HG03439 (cell line): ENCODE measurements at regions not wholly inside any gene's neighbourhood (a gene's known extent, or its start where the extent isn't known, plus 50 kb on each side); places are given as distances from the start of the nearest gene placed in this dataset.
A peak's percentile ranks its signal among the peaks of the same experiment; 100 is the strongest.

Source experiments
- ATAC-seq: cut with Tn5 transposase; IDR thresholded peaks from one replicate; pipeline ENCODE4 v1.9.1; 2021; ENCODE audit warnings: mild to moderate bottlenecking, moderate library complexity; ENCODE audit not compliant: unreplicated experiment

- peak; percentile 86 for ATAC-seq
Observed at GRCh38 chr12:131607658-131608447, 103.0 kb upstream of the SFSWAP start.

DNA sequence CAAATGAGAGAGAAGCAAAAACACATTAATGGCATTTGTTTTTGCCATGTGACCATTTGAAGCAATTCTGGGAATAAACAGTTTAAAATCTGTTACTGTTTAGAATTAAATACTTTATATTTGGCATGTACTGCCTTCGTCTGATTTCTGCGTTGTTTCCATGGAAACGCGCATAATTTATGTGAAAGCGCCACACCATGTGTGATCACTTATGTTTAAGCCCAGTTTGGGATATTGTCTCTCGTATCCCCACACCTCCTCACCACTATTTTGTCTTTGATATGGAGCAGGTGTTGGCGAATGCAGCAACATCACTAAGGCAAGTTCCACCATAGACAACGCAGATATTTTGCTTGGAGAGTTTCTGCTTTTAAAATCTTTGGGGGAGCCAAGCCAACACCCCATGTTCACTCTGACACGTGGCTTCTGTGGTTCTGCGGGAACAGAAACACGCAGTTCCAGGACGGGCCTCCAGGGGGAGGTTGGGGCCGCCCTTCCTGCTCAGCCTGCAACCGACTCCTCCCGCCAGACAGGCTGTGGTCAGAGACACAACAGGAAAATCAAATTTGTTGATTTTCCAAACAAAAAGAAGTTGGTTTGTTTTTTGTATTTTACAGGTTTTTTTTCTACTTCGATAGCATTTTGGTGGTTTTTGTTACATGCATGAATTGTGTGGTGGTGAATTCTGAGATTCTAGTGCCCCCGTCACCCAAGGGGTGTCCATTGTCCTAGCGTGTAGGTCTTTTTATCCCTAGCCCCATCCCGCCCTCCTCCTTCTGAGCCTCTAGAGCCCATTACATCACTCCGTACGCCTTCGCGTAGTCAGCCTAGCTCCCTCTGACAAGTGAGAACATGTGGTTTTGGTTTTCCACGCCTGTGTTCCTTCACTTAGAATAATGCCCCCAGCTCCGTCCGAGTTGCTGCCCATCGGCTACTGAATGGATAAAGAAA lies 101.9 kb upstream of the SFSWAP start:
- no peak for ATAC-seq

- no peak for ATAC-seq
Observed at GRCh38 chr12:131609762-131610161, 101.1 kb upstream of the SFSWAP start.

- no peak for ATAC-seq
Observed at GRCh38 chr12:131610181-131610580, 100.7 kb upstream of the SFSWAP start.

DNA sequence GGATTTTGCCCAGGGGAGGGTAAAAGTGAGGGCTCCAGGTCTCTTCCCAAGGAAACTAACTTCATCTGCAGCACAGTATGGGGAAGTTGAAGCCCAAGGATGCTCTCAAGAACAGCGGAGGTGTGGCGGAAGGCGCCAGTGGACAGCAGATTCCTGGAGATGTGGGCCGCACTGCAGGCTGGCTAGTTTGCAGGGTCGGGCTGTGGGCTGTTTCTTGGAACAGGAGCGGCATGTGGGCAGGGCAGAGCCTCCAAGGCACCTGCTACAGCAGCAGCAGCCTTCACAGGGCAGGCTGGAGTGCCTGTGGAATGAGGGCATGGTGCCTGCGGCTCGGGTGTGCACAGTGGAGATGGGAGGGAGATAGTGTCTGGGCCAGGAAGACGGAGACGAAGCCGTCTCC lies 100.0 kb upstream of the SFSWAP start:
- no peak for ATAC-seq

DNA sequence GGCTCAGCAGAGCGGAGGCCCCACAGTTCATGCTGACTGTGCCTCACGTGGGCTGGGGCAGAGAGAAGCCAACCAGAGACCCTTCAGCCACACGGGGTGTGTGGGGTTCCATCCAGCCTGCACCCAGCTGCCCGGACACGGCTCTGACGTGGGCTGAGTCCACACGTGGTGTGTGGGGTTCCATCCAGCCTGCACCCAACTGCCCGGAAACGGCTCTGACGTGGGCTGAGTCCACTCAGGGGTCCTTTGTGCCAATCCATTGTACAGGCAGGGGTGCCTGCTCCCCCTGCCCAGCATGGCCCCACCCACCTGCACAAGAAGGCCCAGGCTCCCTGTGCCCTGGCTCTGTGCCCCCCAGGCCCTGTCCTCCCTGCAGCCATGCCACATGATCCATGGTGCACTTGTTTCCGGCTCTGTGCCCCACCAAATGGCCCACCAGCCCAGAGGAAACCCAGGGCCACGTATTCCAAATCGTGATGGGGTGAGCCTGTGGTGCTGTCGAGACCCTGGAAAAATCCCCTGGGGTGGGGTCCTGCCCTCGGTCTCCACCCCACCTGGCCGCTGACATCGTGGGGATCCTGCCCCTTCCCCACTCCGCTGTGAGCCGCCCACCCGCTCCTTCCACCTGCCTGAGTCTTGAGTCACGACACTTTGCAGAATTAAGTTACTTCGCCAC lies 99.3 kb upstream of the SFSWAP start:
- ATAC-seq, result no peak

DNA sequence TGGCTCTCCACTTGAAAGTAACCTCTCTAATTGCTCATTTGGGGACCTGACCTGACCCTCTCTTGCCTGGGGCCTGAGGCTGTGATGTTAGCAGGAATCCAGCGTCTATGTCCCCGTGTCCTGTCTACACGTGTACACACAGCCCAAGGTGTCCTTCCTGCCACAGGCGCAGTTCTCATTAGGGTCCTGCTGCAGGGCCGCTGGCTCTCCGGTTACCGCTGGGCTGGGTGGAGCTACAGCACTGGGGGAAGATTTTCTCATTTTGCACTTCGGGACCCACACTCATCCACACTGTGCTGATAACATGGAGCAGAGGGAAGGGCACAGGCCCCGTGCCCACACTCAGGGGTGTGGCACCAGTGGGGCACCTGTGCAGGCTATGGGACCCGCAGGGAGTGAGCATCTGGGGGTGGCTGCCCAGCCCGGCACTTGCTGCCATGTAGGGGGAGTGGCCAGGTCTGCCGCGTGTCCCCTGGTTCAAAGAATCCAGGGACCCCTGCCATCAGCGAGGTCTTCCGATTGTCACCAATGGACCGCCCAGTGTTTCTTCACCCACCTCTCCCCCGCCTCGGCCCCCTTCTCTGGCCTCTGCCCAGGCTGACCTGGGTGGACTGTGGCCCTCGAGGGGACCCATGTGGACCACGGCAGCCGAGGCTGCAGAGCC lies 98.7 kb upstream of the SFSWAP start:
- ATAC-seq, result no peak

DNA sequence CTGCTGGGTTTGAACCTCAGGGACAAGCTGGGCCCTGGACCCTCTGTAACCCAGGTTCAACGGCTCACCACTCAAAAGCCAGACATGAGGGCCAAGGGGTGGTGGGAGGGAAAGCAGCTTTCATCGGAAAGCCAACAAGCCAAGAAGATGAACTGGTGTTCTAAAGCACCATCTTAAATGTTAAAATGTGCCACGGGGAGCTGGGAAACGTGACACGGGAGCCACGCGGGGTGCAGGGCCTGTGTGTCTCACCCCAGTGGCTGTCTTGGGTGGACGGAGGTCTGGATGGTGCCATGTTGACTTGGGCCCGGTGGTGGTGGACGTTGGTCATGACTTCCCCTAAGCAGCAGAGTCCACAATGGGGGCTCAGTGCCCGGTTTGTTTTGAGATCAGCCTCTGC lies 97.7 kb upstream of the SFSWAP start:
- ATAC-seq, result no peak

- ATAC-seq, result no peak
Observed at GRCh38 chr12:131613678-131614077, 97.2 kb upstream of the SFSWAP start.

DNA sequence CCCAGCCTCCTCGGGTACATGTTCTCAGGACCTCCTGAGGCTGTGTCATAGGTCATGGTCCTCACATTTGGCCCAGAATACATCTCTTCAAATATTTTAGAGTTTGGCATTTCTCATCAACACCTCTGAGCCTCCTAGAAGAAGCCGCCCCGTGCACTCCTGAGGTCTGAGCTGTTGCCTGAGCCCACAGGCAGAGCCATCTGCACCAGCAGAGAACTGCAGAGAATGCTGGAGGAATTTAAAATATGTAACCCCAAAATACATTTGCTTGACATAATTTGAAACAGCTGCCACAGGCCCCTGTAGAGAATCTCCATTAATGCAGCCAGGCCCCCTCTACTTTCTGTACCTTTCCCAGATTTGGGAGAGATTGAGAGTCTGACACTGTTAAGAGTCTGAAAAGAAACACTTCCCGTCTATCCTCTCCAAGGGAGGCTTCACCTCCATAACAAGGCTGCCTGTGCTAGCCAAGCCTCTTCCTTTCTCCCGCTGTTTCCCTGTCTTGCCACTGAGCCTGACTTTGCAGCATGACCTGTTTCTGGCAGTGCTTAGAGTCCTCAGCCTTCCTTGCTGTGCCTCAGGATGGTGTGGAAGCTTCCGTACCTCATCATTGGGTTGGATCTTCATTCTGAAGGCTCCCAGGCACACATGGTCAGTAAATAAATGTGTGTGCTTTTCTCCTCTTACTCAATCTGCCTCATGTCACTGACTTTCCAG lies 95.4 kb upstream of the SFSWAP start:
- no peak for ATAC-seq

DNA sequence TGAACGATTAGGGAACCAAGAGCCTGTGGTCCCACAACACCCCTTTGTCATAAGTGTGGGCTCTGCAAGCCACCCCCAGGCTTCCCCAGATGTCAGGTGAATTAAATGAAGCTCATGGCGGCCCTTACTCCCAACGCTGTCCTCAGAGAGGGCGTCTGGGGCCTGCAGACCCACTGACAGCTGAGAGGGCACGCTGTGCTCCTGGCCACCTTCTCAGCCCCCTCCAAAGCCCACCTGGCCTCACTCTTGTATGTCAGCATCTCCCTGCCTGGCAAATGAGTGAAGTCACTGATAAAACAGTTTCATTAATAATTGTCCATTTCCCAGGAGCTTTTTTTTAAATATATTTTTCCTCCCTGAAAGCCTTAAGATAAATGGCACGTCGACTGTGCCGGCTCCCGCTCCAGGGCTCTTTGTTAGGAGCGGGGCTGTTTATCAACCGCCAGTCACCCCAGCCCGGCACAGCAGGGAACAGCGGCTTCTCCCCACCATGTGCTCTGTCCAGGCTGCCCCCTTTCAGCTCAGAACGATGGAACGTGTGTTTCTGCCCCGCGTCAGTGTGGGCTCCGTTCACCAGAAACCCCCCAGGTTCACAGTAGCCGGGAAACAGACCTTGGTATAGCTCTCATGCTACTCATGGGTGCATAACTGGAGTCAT lies 94.7 kb upstream of the SFSWAP start:
- ATAC-seq, result no peak

DNA sequence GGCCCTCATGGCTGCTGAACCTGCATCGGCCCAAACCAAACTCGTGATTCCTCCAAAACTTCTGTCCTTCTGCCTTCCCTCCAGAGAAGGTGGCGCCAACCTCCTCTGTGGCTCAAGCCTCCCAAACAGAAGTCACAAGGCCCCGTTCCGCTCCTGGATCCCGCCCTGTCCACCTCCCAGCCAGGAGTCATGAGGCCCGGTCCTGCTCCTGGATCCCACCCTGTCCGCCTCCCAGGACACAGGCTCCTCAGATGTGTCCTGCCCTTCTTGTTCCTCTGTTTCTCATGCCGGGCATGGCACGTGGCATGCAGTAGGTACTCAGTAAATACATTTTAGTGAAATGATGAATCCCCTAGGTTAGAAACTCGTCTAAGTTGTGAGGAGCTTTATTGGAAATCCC lies 94.2 kb upstream of the SFSWAP start:
- ATAC-seq, result no peak

DNA sequence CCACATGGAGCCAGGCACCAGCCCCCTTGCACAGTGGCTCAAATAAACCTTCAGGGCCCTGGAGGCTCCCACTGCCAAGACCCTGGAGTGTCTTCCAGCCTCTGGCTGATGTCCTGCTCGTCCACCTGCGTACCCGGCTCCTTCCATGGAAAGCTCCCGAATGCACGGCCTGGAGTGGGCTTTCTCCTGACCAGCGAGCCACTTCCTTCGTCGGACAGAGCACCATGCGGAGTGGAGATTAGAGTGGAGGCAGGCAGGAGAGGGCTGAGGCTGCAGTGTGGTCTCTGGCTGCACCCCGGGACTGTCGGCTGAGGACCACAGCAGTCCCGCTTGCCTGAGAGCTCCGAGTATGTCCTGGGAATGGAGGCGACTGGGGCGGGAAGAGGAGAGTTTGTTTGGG lies 93.7 kb upstream of the SFSWAP start:
- ATAC-seq, result no peak

DNA sequence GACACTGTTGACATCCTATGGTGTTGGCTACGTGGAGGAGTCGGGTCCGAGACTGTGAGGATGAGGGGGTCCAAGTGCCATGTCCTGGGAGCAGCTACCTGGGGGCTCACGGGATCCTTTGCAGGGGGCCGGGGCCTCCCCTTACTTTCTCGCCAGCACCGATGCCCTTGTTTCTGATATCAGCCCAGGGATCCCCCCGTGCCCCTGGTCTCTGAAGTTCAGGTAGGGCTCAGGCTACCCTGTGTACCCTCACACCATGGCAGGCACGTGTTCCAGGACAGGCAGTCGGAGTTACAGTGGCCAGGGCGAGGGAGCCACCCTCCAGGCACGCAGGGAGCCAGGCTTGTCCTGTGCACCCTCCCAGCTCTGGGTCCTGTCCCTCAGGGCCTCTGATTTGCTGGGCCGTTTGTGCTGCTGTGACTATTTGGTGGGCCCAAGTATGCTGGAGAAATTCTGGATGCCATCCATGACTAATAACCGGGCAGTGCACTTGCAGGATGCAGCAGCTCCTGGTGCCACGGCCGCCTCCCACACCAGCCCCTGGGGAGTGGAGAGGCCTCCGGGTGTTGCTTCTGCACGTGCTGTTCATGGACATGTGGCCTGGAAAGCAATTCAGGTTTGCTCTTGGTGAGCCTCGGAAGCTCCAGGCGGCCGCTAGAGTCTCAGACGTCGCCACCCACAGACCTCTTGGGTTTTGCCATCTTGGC lies 93.1 kb upstream of the SFSWAP start:
- no peak for ATAC-seq

GRCh38 chr12:131618303-131618658 lies 92.6 kb upstream of the SFSWAP start:
- ATAC-seq, result no peak

DNA sequence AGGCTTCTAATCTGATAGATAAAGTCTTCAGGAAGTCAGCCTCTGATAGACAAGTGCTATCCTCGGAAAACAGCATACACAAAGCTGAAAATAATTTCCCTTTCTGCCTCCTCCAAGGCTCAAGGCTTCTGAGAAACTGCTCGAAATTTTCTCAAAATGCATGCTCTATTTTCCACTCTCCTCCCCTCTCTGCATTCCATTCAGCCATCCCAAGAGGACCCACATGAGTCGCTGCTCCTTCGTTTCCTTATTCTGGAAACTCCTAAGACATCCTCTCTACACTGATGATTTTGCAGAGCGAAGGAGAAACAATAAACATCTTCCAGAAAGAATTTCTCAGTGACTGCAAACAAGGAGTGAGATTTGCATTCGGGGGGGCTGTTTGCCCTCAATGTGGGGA lies 92.2 kb upstream of the SFSWAP start:
- ATAC-seq, result no peak

DNA sequence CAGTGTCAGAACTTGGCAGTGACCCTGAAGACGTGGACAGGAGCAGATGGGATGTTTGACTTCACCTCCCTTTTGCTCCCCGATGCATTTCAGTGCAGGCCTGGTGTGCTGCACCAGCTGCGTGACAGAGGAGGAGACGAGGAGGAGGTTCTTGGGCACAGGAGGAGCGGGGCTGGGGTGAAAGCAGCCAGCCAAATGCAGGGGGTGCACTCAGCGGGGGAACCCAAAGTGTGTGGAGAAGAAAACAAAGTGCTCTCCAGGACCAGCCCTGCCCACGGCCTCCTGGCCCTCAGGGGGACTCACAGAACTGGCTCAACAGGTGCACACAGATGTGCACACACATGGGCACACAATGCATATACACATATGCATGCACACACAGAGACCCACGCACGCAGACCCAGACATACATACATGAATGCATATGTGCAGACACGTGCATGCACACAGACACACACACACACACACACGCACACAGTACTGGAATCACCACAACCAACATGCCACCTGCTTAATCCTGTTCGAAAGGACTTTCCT lies 91.7 kb upstream of the SFSWAP start:
- ATAC-seq, result no peak

GRCh38 chr12:131619736-131620506 lies 91.0 kb upstream of the SFSWAP start:
- ATAC-seq, result no peak
